ENCODE measurements at regions not wholly inside any gene's neighbourhood (a gene's known extent, or its start where the extent isn't known, plus 50 kb on each side); places are given as distances from the start of the nearest gene placed in this dataset.

DNA sequence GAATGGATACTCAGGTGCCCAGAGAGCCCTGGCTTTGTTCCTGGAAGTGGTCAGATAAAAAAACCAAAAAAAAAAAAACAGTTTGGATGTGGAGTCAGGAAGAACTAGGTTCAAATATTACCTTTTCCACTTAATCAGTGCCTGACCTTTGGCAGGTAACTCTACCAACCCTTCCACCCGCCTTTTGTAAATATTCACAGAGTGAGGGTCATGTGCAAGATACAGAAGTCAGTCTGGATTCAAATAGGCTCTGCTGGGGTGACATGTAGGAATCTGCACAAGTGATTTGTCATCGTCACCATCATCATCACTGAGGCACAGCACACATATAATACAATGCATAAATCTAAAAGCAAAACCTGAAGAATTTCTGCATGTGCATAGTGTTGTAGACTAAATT lies 490.7 kb downstream of the MIAT start:
- no peak for DNase-seq (ENCODE audit: low spot score)

DNA sequence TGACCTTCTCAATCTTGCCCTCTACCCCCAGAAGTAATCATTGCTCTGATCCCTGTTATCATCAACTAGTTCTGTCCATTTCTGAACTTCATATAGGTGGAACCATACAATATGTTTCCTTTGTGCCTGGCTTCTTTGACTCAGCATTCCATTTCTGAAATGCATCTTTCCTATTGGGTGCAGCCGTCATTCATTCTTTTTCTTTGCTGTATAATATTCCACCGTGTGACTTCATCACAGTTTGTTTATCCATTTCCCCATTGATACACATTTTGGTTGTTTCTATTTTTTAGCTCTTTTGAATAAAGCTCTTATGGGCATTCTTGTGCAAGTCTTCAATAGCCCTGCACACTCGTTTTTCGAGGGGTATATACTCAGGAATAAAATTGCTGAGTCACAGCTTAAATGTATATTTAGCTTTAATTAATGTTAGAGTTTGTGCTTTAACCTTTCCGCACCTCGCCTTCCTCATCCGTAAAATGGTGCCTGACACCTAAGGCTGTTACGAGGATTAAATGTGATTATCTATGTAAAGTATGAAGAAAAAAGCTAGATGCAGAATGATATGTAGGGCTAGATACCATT lies 491.6 kb downstream of the MIAT start:
- DNase-seq (ENCODE audit: low spot score), result no peak

- DNase-seq (ENCODE audit: low spot score), result no peak
Measured at GRCh38 chr22:27149921-27150543, 492.6 kb downstream of the MIAT start.

- no peak for DNase-seq (ENCODE audit: low spot score)
Measured at GRCh38 chr22:27150544-27150941, 493.2 kb downstream of the MIAT start.

DNA sequence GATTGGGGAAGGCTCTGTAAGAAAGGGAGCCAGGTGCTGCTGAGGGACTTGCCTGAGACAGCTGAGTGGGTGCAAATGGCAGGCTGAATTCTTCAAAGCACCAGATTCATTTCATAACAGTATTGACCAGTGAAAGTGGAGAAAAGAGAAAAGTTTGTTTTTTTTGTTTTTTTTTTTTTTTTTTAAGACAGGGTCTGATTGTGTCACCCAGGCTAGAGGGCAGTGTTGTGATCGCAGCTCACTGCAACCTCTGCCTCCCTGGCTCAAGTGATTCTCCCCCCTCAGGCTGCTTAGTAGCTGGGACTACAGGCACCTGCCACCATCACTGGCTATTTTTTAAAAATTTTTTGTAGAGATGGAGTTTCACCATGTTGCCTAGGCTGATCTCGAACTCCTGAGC lies 494.0 kb downstream of the MIAT start:
- DNase-seq (ENCODE audit: low spot score), result no peak

- DNase-seq (ENCODE audit: low spot score), result no peak
Measured at GRCh38 chr22:27152033-27152432, 494.6 kb downstream of the MIAT start.

DNA sequence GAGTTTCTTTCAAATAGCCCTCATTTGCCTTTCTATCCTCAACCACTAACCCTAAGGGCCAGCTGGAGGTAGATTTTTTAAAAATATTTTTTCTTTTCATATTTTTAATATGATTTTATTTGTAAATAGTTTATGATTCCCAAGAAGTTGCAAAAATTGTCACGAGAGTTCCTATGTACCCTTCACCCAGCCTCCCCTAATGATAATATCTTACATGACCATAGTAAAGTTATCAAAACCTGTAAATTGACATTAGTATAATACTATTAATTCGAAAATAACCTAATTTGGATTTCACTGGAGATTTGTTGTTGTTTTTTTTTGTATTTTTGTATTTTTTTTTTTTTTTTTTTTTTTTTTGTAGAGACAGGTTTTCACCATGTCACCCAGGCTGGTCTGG lies 495.5 kb downstream of the MIAT start:
- no peak for DNase-seq (ENCODE audit: low spot score)

DNA sequence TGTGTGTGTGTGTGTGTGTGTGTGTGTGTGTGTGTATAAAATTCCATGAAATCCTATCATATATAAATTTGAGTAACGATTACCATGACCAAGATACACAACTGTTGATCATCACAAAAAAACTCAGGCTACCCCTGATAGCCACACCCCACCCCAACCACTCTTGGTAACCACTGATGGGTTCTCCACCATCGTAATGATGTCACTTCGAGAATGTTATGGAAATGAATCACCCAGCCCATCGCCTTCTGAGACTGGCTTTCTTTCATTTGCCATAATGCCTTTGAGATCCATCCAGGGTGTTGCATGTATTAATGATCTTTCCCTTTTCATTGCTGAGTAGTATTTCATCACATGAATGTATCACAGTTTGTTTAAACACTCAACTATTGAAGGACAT lies 496.0 kb downstream of the MIAT start:
- DNase-seq (ENCODE audit: low spot score), result no peak

DNA sequence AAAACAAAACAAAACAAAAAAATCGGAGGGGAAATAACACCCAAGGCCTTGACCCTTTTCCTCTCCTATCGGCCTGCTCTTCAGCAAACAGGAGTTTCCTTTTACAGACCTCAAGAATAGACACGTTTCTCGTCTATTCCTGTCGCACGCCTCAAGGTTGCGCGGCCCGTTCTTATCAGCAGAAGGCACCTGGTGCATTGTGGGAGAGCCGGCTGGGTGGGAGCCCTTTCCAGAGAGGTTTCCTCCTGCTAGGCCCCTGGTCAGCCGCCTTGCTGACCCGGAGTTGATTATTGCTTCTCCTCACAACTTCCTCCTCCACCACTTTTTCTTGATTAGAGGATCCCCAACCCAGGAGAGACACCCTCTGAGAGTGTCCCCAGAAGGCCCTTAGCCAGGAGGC lies 497.3 kb downstream of the MIAT start:
- no peak for DNase-seq (ENCODE audit: low spot score)

GRCh38 chr22:27156821-27157489 lies 499.6 kb downstream of the MIAT start:
- DNase-seq (ENCODE audit: low spot score), result no peak

GRCh38 chr22:27157666-27158370 lies 500.4 kb downstream of the MIAT start:
- no peak for DNase-seq (ENCODE audit: low spot score)

GRCh38 chr22:27159016-27159415 lies 501.6 kb downstream of the MIAT start:
- DNase-seq (ENCODE audit: low spot score), result no peak

DNA sequence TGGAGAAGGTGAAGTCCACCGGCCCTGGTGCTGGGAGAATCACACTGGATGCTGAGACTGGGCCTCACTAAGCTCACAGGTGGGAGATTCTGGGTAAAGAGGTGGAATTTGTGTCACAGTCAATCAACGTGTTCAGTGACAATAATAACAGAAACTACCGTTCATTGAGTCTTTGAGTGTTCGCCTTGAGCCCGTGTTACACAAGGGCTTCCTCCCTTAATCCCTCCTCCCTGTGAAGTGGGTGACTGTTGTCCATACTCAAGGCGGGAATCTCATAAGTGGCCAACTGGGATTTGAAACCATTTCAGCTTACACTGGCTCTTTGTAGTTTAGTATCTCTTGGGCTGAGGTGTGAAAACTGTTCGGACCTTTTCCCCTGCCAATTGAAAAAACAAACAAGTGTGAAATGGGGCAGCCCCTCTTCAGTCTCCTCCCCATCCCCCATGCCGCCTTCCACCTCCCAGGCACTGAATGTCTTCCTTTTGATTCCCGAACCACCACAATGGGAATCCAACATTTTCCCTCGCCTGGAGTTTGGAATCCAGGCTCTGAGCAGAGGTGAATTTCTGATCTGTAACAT lies 502.4 kb downstream of the MIAT start:
- DNase-seq (ENCODE audit: low spot score), result no peak

DNA sequence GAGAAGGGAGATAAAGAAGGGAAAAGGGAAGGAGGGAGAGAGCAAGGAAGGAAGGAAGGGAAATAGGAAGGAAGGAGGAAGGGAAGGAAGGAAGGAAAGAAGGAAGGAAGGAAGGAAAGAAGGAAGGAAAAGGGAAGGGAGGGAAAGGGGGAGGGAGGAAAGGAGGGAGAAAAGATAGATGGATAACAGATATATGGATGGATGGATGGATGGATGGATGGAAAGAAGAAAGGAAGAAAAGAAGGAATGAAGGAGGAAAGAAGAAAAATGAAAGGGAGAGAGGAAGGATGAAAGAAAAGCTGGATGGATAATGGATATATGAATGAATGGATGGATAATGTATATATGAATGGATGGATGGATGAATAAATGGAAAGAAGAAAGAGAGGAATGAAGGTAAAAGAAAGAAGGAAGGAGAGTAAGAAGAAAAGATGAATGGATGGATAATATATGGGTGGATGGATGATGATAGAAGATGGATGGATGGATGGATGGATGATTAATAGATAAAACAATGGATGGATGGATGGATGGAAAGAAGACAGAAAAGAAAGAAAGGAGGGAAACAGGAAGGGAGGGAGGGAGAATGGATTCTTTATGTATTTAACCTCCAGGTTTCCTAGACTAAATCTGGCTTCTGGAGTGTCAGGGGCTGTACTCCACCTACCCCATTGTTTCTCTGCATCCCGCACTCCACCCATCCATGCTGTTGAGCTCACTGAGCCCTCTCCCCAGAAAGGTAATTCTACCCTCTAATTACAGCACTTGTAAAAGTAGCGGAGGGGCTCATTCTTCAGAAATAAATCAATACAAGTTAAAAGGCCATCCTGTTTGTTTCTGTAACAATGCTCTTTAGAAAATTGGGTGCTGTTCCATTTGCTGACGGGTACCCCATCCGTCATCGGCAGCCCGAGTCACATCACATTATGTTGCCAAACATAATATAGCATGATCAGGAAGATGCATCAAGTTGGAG lies 506.1 kb downstream of the MIAT start:
- DNase-seq (ENCODE audit: low spot score), result no peak

- no peak for DNase-seq (ENCODE audit: low spot score)
Measured at GRCh38 chr22:27164781-27165503, 507.6 kb downstream of the MIAT start.

DNA sequence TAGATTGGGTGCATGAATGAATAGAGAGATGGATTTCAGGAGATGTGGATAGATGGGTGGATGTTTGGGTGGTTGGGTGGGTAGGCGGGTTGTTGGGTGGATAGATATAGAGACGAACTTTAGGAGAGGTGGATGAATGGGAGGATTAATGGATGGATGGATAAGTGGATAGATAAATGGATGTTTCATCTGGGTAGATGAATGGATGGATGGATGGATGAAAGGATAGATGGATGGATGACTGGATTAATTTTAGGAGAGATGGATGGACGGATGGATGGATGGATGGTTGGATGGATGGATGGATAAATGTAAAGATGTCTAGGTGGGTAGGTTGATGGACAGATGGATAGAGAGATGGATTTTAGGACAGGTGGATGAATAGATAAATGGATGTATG lies 511.3 kb downstream of the MIAT start:
- DNase-seq (ENCODE audit: low spot score), result no peak

DNA sequence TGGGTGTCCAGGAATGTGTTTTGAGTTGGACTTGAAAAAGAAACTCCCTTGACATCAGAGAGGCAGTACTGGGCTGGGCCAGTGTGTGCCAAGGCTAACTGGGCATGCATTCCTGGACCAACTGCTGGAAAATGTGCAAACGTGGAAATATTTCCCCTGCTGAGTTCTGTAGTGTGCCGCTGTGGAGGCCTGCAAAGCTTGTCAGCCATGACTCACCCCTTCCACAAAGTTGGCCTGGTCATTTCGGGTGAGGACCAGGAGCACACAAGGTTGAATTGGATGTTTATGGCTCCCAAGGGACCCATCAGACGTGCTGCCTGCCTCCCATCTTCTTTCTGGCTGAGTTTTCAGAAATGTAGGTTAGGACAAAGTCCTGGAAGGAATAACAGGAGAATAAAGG lies 513.1 kb downstream of the MIAT start:
- no peak for DNase-seq (ENCODE audit: low spot score)

- DNase-seq (ENCODE audit: low spot score), result no peak
Measured at GRCh38 chr22:27171212-27171611, 513.8 kb downstream of the MIAT start.

DNA sequence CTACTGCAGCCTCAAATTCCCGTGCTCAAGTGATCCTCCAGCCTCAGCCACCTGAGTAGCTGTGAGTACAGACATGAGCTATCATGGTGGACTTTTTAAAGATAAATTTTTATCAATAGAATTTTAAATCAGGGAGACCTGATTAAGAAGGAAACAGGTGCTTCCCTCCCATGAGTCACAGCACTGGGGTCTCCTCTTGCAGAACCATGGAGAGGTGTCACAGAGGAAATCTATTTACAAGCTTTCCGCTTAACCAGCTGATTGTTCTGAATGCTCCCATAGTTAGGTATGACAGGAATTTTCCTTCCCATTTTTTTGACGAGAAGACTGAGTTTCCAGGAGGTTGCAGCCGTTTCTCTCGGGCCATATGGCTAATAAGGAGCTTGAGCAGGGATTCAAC lies 516.1 kb downstream of the MIAT start:
- DNase-seq (ENCODE audit: low spot score), result no peak

- no peak for DNase-seq (ENCODE audit: low spot score)
Measured at GRCh38 chr22:27175021-27175838, 517.8 kb downstream of the MIAT start.
